Loucy (cell line): ENCODE measurements at regions not wholly inside any gene's neighbourhood (a gene's known extent, or its start where the extent isn't known, plus 50 kb on each side); places are given as distances from the start of the nearest gene placed in this dataset.

Source experiments
- H2AFZ ChIP-seq: fragments of 200-600 bp; sonication (generic); 2 replicates; pipeline ENCODE4 v1.6.0; 2016; ENCODE audit warnings: antibody characterized with exemption, mild to moderate bottlenecking, low read length, moderate library complexity
- H3F3A ChIP-seq: fragments of 200-600 bp; 2 replicates; pipeline ENCODE4 v1.6.0; 2016; ENCODE audit warnings: antibody characterized with exemption, low read depth, mild to moderate bottlenecking
- H3K27me3 ChIP-seq: fragments of 200-600 bp; sonication (generic); 2 replicates; pipeline ENCODE4 v1.6.1; 2014; ENCODE audit warnings: low read length, mild to moderate bottlenecking; ENCODE audit not compliant: insufficient read depth, poor library complexity, severe bottlenecking
- H3K36me3 ChIP-seq: fragments of 200-600 bp; sonication (generic); 2 replicates; pipeline ENCODE4 v1.6.1; 2016; ENCODE audit warnings: low read length; ENCODE audit not compliant: insufficient read depth
- H3K4me1 ChIP-seq: fragments of 200-600 bp; sonication (generic); 2 replicates; pipeline ENCODE4 v1.5.1; 2014; ENCODE audit warnings: low read length, mild to moderate bottlenecking; ENCODE audit not compliant: insufficient read depth, poor library complexity, severe bottlenecking
- H3K4me2 ChIP-seq: fragments of 200-600 bp; sonication (generic); 2 replicates; pipeline ENCODE4 v1.6.0; 2014; ENCODE audit warnings: antibody characterized with exemption, low read length, low read depth, mild to moderate bottlenecking; ENCODE audit not compliant: poor library complexity, severe bottlenecking
- H3K4me3 ChIP-seq: fragments of 200-600 bp; sonication (generic); 2 replicates; pipeline ENCODE4 v1.5.1; 2014; ENCODE audit warnings: low read length, mild to moderate bottlenecking, mixed read lengths; ENCODE audit not compliant: poor library complexity, severe bottlenecking
- H3K79me2 ChIP-seq: fragments of 200-600 bp; sonication (generic); 2 replicates; pipeline ENCODE4 v1.6.1; 2014; ENCODE audit warnings: low read length; ENCODE audit not compliant: insufficient read depth
- H3K9ac ChIP-seq: fragments of 200-600 bp; sonication (generic); 2 replicates; pipeline ENCODE4 v1.6.0; 2014; ENCODE audit warnings: mild to moderate bottlenecking, low read depth, low read length, moderate library complexity; ENCODE audit not compliant: poor library complexity, severe bottlenecking
- H3K9me2 ChIP-seq: fragments of 200-600 bp; sonication (generic); replicated peaks from 2 replicates; pipeline ENCODE4 v1.6.1; 2016; ENCODE audit warnings: low read depth, low read length, mixed read lengths
- H3K9me3 ChIP-seq: fragments of 200-600 bp; sonication (generic); 2 replicates; pipeline ENCODE4 v1.6.1; 2014; ENCODE audit warnings: mild to moderate bottlenecking, antibody characterized with exemption, low read length, low read depth; ENCODE audit not compliant: insufficient read depth
- H4K20me1 ChIP-seq: fragments of 200-600 bp; sonication (generic); 2 replicates; pipeline ENCODE4 v1.6.0; 2014; ENCODE audit warnings: antibody characterized with exemption, low read length, mild to moderate bottlenecking; ENCODE audit not compliant: insufficient read depth, poor library complexity, severe bottlenecking
- CTCF ChIP-seq: fragments of 200-600 bp; sonication (generic); conservative IDR thresholded peaks from 2 replicates; pipeline ENCODE4 v1.5.1; 2014; ENCODE audit warnings: mild to moderate bottlenecking, antibody characterized with exemption, low read length
- EZH2phosphoT487 ChIP-seq: fragments of 200-600 bp; IDR thresholded peaks from 2 replicates; pipeline ENCODE4 v1.6.1; 2018; ENCODE audit warnings: antibody characterized with exemption, mild to moderate bottlenecking, moderate library complexity, borderline replicate concordance

- H3K9me2 ChIP-seq: no peaks in the 10 kb centered on the region
- H3K79me2 ChIP-seq: no peaks in the 10 kb centered on the region
- H3K4me1 ChIP-seq: no peaks in the 10 kb centered on the region
- no peak overlapping the region for H3K4me2 ChIP-seq
- H3K9me3 ChIP-seq: no peaks in the 10 kb centered on the region
- H3F3A ChIP-seq: no peaks in the 10 kb centered on the region
- H3K36me3 ChIP-seq: no peaks in the 10 kb centered on the region
- no peak overlapping the region for H2AFZ ChIP-seq
- H4K20me1 ChIP-seq: no peaks in the 10 kb centered on the region
- no peak overlapping the region for H3K4me3 ChIP-seq
- H3K9ac ChIP-seq: no peak overlapping the region
- no peak for TF ChIP-seq CTCF
- no peak for TF ChIP-seq EZH2phosphoT487
- no peaks in the 10 kb centered on the region for H3K27me3 ChIP-seq
Measured at GRCh38 chr5:4387290-4387689, 752.8 kb upstream of the ADAMTS16 start.

GRCh38 chr5:4395752-4396151 lies 744.4 kb upstream of the ADAMTS16 start:
- Histone ChIP-seq H4K20me1 (no peaks in the 10 kb centered on the region), H3K79me2 (no peaks in the 10 kb centered on the region), H3K9me3 (no peaks in the 10 kb centered on the region; the same call in 1 of the 2 replicates), H3K9ac (no peak overlapping the region), H3K9me2 (no peaks in the 10 kb centered on the region), H3K4me2 (no peak overlapping the region), H2AFZ (no peak overlapping the region), H3F3A (no peaks in the 10 kb centered on the region), H3K4me1 (no peaks in the 10 kb centered on the region), H3K27me3 (no peaks in the 10 kb centered on the region), H3K4me3 (no peak overlapping the region), H3K36me3 (no peaks in the 10 kb centered on the region)
- TF ChIP-seq CTCF (no peak), EZH2phosphoT487 (no peak)

- Histone ChIP-seq H3K36me3 (no peaks in the 10 kb centered on the region), H3K27me3 (no peaks in the 10 kb centered on the region), H3K9ac (no peak overlapping the region), H3F3A (no peaks in the 10 kb centered on the region), H3K79me2 (no peaks in the 10 kb centered on the region), H3K4me2 (no peak overlapping the region), H2AFZ (no peak overlapping the region), H3K4me1 (no peaks in the 10 kb centered on the region), H3K4me3 (no peak overlapping the region), H4K20me1 (no peaks in the 10 kb centered on the region), H3K9me3 (no peaks in the 10 kb centered on the region), H3K9me2 (0 out of 2 replicates have a peak, but pooled peaks cover 3% of the 10 kb centered on the region)
- TF ChIP-seq CTCF: no peak
- TF ChIP-seq EZH2phosphoT487: no peak
Measured at GRCh38 chr5:4405614-4406219, 734.4 kb upstream of the ADAMTS16 start.
